Superior temporal gyrus (tissue), 1 donor: ENCODE measurements at regions not wholly inside any gene's neighbourhood (a gene's known extent, or its start where the extent isn't known, plus 50 kb on each side); places are given as distances from the start of the nearest gene placed in this dataset.

Experiments
- DNase-seq: peaks from one replicate; pipeline ENCODE4 v3.0.0-alpha.2; 2016; ENCODE audit errors: extremely low spot score

- DNase-seq, result no peak
These were observed 113.4 kb upstream of the USP38 start for GRCh38 chr4:143071351-143071750.

DNA sequence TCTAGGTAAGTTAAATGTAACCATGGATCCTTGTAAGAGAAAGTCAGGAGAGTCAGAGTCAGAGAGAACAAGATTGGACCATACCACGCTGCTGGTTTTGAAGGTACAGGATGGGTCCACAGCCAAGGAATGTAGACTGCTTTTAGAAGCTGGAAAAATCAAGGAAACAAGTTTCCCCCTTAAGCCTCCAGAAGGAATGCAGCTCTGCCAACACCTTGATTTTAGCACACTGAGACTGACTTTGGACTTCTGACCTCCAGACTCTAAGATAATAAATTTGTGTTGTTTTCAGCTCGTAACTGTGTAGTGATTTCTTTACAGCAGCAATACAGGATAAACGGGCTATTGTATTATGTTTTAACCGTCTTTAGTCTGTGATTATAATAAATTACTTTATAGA is 108.0 kb upstream of the USP38 start:
- no peak for DNase-seq

GRCh38 chr4:143082701-143083100 is 102.0 kb upstream of the USP38 start:
- DNase-seq, result no peak

GRCh38 chr4:143083756-143084472 is 100.8 kb upstream of the USP38 start:
- no peak for DNase-seq

DNA sequence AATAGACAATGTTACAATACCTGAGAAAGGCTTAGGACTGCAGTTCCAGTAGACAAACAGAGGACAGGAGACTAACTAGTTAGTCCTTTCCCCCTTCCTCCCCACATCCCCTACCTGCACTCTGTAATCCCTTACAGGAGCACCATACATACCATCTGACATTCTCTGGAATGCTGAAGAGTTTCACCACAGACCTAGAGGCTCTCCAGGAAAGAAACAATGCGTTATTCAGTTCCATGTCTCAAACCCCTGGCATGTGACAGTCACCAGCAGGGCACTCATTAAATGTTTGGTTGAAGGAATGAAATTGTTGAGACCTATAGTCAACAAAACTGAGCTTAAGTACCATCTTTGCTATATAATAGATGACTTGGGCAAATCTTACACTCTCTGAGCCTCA is 100.2 kb upstream of the USP38 start:
- DNase-seq, result no peak

GRCh38 chr4:143085224-143085623 is 99.5 kb upstream of the USP38 start:
- DNase-seq, result peak; percentile 57

- no peak for DNase-seq
These were observed 99.1 kb upstream of the USP38 start for GRCh38 chr4:143085659-143086058.

DNA sequence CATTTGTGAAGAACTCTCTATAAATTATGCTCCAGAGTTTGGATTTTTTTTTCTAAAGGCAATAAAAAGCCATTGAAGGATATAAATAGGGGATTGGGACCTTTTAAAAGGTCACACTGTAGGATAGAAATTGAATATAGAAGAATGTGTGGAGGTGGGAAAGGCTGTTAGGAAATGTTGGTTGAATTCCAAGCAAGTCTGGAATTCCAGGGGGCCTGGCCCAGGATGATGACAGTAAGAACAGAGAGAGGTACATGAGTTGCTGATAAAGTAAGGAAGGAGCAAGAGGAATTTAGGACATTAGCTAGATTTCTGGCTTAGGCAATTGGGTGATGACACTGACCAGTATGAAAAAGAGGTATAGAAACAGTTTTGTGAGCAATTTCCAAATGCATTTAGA is 95.4 kb upstream of the USP38 start:
- no peak for DNase-seq

GRCh38 chr4:143089847-143090246 is 94.9 kb upstream of the USP38 start:
- DNase-seq, result no peak

DNA sequence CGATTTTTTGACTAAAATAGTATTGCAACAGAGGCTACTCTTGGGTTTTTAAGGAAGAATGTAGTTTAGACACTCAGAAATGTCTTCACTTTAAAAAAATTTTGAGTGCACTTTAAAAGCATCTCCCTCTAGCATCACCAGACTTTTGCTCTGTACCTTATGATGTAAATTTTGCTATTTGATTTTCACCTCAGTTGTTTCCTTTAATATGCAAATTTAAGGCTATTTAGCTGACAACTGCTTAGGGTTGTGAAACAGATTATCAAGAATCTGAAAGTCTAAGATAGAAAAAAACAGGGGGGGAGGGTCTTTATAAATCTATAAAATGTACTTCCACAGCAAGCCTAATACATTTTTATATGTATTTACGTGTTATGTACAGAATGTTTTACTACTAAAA is 92.9 kb upstream of the USP38 start:
- no peak for DNase-seq

GRCh38 chr4:143095447-143095846 is 89.3 kb upstream of the USP38 start:
- DNase-seq, result no peak

- no peak for DNase-seq
These were observed 87.0 kb upstream of the USP38 start for GRCh38 chr4:143097751-143098150.

GRCh38 chr4:143099693-143100092 is 85.0 kb upstream of the USP38 start:
- DNase-seq, result no peak

DNA sequence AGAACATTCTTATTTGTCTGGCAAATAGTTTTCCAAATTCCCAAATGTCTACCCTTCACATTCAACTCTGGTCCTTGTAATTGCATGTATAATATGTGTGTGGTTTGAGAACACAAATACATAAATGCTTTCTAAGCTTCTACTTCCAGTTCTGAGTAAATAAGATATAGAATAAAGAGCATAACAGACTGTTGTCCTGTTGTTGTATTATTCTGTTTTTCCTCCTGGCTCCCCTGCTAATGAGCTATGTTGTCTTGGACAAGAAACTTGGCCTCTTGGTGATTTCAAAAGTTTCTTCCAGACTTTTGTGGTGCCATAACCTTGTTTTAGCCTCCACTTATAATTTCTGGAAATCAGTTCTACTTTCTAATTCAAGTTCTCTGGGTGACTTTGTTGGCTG is 75.3 kb upstream of the USP38 start:
- no peak for DNase-seq

- no peak for DNase-seq
These were observed 66.1 kb upstream of the USP38 start for GRCh38 chr4:143118663-143119062.

DNA sequence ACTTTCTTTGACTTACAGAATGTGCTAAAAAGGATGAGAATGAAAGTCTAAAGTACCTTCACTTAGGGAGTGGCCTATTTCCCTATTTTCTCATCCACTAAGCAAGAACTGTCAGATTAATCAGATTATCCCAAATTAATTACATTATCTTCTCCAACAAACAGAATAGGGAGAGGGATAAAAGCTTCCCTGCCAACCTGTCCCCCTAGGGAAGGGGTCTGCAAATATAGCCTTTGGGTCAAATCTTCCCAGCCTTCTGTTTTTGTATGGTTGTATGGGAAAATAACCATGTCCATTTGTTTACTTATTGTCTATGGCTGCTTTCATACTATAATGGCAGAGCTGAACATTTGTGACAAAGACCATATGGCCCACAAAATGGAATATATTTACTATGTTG is 57.1 kb upstream of the USP38 start:
- DNase-seq, result no peak

- DNase-seq, result no peak
These were observed 50.7 kb upstream of the USP38 start for GRCh38 chr4:143133977-143134376.
